Progenitor cell of endocrine pancreas (in vitro differentiated cells): ENCODE measurements at regions not wholly inside any gene's neighbourhood (a gene's known extent, or its start where the extent isn't known, plus 50 kb on each side); places are given as distances from the start of the nearest gene placed in this dataset.
"Not testable (repeated sequence)": the region's sequence is repeated elsewhere in the genome, so short reads cannot be mapped to it uniquely, and the experiment has no call there.

Source experiments
- DNase-seq: peaks from one replicate; pipeline ENCODE4 v3.0.0; 2021; ENCODE audit warnings: low spot score; ENCODE audit not compliant: unreplicated experiment
- H3K27ac Mint-ChIP-seq: 2 replicates; pipeline ENCODE4 v1.8.0; 2021; ENCODE audit warnings: mild to moderate bottlenecking, moderate library complexity, mixed read lengths
- H3K27me3 Mint-ChIP-seq: 2 replicates; pipeline ENCODE4 v1.8.0; 2021; ENCODE audit warnings: mixed read lengths
- H3K36me3 Mint-ChIP-seq: 2 replicates; pipeline ENCODE4 v1.8.0; 2022; ENCODE audit warnings: mixed read lengths; ENCODE audit not compliant: insufficient read depth
- H3K4me1 Mint-ChIP-seq: 2 replicates; pipeline ENCODE4 v1.8.0; 2021; ENCODE audit warnings: low read depth, mixed read lengths
- H3K4me3 Mint-ChIP-seq: 2 replicates; pipeline ENCODE4 v1.8.0; 2021; ENCODE audit warnings: low read depth, mild to moderate bottlenecking, moderate library complexity, mixed read lengths
- H3K9me3 Mint-ChIP-seq: 2 replicates; pipeline ENCODE4 v1.8.0; 2021; ENCODE audit warnings: low read depth, mixed read lengths
- CTCF ChIP-seq: fragments of 200-600 bp; sonication (generic); IDR thresholded peaks from one replicate; pipeline ENCODE4 v1.5.0; 2021; ENCODE audit warnings: antibody characterized with exemption, mild to moderate bottlenecking; ENCODE audit not compliant: unreplicated experiment

- peaks cover 4% of the 10 kb centered on the region for H3K4me1 Mint-ChIP-seq
- peaks cover 6% of the 10 kb centered on the region for H3K9me3 Mint-ChIP-seq
- no peak for DNase-seq
- TF ChIP-seq CTCF = no peak
- H3K27ac Mint-ChIP-seq = no peak overlapping the region
- H3K4me3 Mint-ChIP-seq = no peak overlapping the region
- H3K36me3 Mint-ChIP-seq = no peaks in the 10 kb centered on the region
- H3K27me3 Mint-ChIP-seq = no peaks in the 10 kb centered on the region
Measured at GRCh38 chr14:38046160-38046559, 161.5 kb upstream of the SSTR1 start.

- TF ChIP-seq CTCF = no peak
Measured at GRCh38 chr14:38047195-38047902, 160.4 kb upstream of the SSTR1 start.

GRCh38 chr14:38053666-38054065, 154.0 kb upstream of the SSTR1 start:
- no peaks in the 10 kb centered on the region for H3K27me3 Mint-ChIP-seq
- TF ChIP-seq CTCF = no peak
- H3K9me3 Mint-ChIP-seq = peaks cover 4% of the 10 kb centered on the region
- H3K36me3 Mint-ChIP-seq = no peaks in the 10 kb centered on the region
- no peak for DNase-seq
- H3K27ac Mint-ChIP-seq = no peak overlapping the region
- no peak overlapping the region for H3K4me3 Mint-ChIP-seq
- H3K4me1 Mint-ChIP-seq = no peaks in the 10 kb centered on the region

More at GRCh38 chr14:38047195-38047902, 160.4 kb upstream of the SSTR1 start:
- no peak for DNase-seq
- Mint-ChIP-seq H3K27ac (no peak overlapping the region), H3K4me1 (peaks cover 2% of the 10 kb centered on the region), H3K36me3 (no peaks in the 10 kb centered on the region), H3K27me3 (no peaks in the 10 kb centered on the region), H3K4me3 (no peak overlapping the region), H3K9me3 (peaks cover 6% of the 10 kb centered on the region)

- peaks cover 4% of the 10 kb centered on the region for H3K36me3 Mint-ChIP-seq
- no peaks in the 10 kb centered on the region for H3K4me1 Mint-ChIP-seq
- no peak overlapping the region for H3K4me3 Mint-ChIP-seq
- no peak for DNase-seq
- no peak overlapping the region for H3K27ac Mint-ChIP-seq
- H3K27me3 Mint-ChIP-seq = no peaks in the 10 kb centered on the region
- peaks cover 5% of the 10 kb centered on the region for H3K9me3 Mint-ChIP-seq
- no peak for TF ChIP-seq CTCF
Measured at GRCh38 chr14:38056270-38056669, 151.4 kb upstream of the SSTR1 start.

GRCh38 chr14:38062223-38062622, 145.5 kb upstream of the SSTR1 start:
- H3K27me3 Mint-ChIP-seq, H3K36me3 Mint-ChIP-seq, H3K4me1 Mint-ChIP-seq, DNase-seq, H3K27ac Mint-ChIP-seq, H3K4me3 Mint-ChIP-seq: not testable (repeated sequence)
- peaks cover 13% of the 10 kb centered on the region for H3K9me3 Mint-ChIP-seq

- peaks cover 13% of the 10 kb centered on the region for H3K9me3 Mint-ChIP-seq
- TF ChIP-seq CTCF = no peak
- H3K36me3 Mint-ChIP-seq = peaks cover 8% of the 10 kb centered on the region
- H3K4me1 Mint-ChIP-seq = no peaks in the 10 kb centered on the region
- H3K27me3 Mint-ChIP-seq = no peaks in the 10 kb centered on the region
- no peak for DNase-seq
- H3K27ac Mint-ChIP-seq = no peak overlapping the region
- H3K4me3 Mint-ChIP-seq = no peak overlapping the region
Measured at GRCh38 chr14:38063711-38064320, 143.9 kb upstream of the SSTR1 start.
